Stimulated activated effector memory CD8-positive, alpha-beta T cell treated with anti-CD3 and anti-CD28 coated beads, Interleukin-12 subunit alpha, Interleukin-12 subunit beta, amount 100 ng/mL, for 72 hours (primary cell): ENCODE measurements at regions not wholly inside any gene's neighbourhood (a gene's known extent, or its start where the extent isn't known, plus 50 kb on each side); places are given as distances from the start of the nearest gene placed in this dataset.
"Not testable (repeated sequence)": the region's sequence is repeated elsewhere in the genome, so short reads cannot be mapped to it uniquely, and the experiment has no call there.

Experiments used
- ATAC-seq: fragments of 150-1000 bp; cut with Tn5 transposase; 2 replicates; pipeline ENCODE4 v1.10.0; 2021
- DNase-seq, 2 donors: peaks; one replicate each; pipeline ENCODE4 v3.0.0; 2021 to 2022; ENCODE audit warnings: low spot score in 2 of 2
- H3K27ac Mint-ChIP-seq: one replicate; pipeline ENCODE4 v1.8.0; 2022; ENCODE audit warnings: mild to moderate bottlenecking, mixed read lengths
- H3K36me3 Mint-ChIP-seq: one replicate; pipeline ENCODE4 v1.8.0; 2022; ENCODE audit warnings: mild to moderate bottlenecking, mixed read lengths
- H3K4me1 Mint-ChIP-seq: one replicate; pipeline ENCODE4 v1.8.0; 2022; ENCODE audit warnings: mixed read lengths
- H3K4me3 Mint-ChIP-seq: one replicate; pipeline ENCODE4 v1.8.0; 2022; ENCODE audit warnings: mild to moderate bottlenecking, mixed read lengths
- H3K9me3 Mint-ChIP-seq: one replicate; pipeline ENCODE4 v1.8.0; 2022; ENCODE audit warnings: mixed read lengths

DNA sequence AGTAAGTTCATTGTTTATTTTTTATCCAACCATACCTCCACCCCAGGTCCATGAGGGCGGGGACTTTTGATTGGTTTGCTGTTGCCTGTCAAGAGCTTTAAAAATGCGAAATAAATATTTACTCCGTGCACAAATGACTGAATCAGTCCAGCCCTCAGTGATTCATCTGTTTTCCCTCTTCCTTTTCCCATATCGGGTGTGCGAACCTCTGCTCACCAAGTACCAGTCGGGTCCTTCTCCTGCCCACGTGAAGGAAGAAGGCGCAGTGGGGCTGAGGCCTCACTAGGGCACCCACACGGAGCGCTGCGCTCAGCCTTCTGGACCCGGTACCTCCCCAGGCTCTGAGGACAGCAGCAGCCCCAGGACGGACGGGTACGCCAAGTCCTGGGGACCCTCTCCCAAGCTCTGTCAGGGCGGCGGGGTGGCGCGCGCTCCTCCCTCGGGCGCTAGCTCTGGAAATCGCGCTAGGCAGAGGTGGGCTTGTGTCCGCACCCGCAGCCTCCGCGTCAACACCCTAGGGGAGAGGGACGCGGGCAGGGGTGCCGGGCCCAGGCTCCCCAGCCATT, 70.5 kb upstream of the EPHB3 start:
- DNase-seq, result no peak
- Mint-ChIP-seq H3K9me3 (no peaks in the 10 kb centered on the region), H3K4me3 (no peak overlapping the region), H3K27ac (no peak overlapping the region), H3K36me3 (no peaks in the 10 kb centered on the region), H3K4me1 (peaks cover 7% of the 10 kb centered on the region)
- ATAC-seq, result no peak

GRCh38 chr3:184491867-184492615, 69.5 kb upstream of the EPHB3 start:
- Mint-ChIP-seq H3K36me3 (no peaks in the 10 kb centered on the region), H3K9me3 (no peaks in the 10 kb centered on the region), H3K4me3 (peak overlapping the region; percentile 50), H3K27ac (no peak overlapping the region), H3K4me1 (peaks cover 7% of the 10 kb centered on the region)
- no peak for DNase-seq
- ATAC-seq, result peak; percentile 21

GRCh38 chr3:184496933-184497332, 64.7 kb upstream of the EPHB3 start:
- H3K4me1 Mint-ChIP-seq, result peaks cover 6% of the 10 kb centered on the region
- H3K27ac Mint-ChIP-seq, result no peak overlapping the region
- ATAC-seq, result no peak
- DNase-seq, result no peak
- H3K4me3 Mint-ChIP-seq, result no peak overlapping the region
- H3K36me3 Mint-ChIP-seq, result no peaks in the 10 kb centered on the region
- H3K9me3 Mint-ChIP-seq, result no peaks in the 10 kb centered on the region

DNA sequence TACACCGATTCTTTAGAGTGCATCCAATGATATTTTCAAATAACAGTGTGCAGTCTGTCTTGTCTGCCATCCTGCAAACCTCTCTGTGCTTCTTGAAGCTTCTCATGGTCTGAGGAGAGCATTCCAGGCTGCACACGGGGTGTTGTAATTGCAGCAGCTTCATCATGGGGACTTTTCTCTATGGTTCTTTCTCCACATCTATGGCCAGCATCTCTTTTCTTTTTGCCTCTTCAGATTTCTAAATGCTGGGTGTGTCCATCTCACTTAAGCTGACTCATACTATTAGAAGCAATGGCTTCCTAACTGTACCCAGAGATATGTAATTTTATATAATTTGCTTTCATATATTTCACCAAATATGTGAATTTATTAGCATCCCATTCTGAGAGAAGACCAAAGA, 63.8 kb upstream of the EPHB3 start:
- Mint-ChIP-seq H3K9me3 (peaks cover 3% of the 10 kb centered on the region), H3K4me1 (no peaks in the 10 kb centered on the region), H3K27ac (no peak overlapping the region), H3K4me3 (no peak overlapping the region), H3K36me3 (no peaks in the 10 kb centered on the region)
- DNase-seq, result no peak
- no peak for ATAC-seq

GRCh38 chr3:184498986-184499606, 62.5 kb upstream of the EPHB3 start:
- H3K27ac Mint-ChIP-seq, result no peak overlapping the region
- H3K4me3 Mint-ChIP-seq, result no peak overlapping the region
- ATAC-seq, result no peak
- no peaks in the 10 kb centered on the region for H3K36me3 Mint-ChIP-seq
- no peak for DNase-seq
- no peaks in the 10 kb centered on the region for H3K4me1 Mint-ChIP-seq
- peaks cover 3% of the 10 kb centered on the region for H3K9me3 Mint-ChIP-seq

- Mint-ChIP-seq H3K4me3 (no peak overlapping the region), H3K4me1 (no peaks in the 10 kb centered on the region), H3K27ac (no peak overlapping the region), H3K9me3 (peaks cover 3% of the 10 kb centered on the region), H3K36me3 (no peaks in the 10 kb centered on the region)
- DNase-seq, result no peak
- no peak for ATAC-seq
These were observed 61.2 kb upstream of the EPHB3 start for GRCh38 chr3:184500344-184500923.

DNA sequence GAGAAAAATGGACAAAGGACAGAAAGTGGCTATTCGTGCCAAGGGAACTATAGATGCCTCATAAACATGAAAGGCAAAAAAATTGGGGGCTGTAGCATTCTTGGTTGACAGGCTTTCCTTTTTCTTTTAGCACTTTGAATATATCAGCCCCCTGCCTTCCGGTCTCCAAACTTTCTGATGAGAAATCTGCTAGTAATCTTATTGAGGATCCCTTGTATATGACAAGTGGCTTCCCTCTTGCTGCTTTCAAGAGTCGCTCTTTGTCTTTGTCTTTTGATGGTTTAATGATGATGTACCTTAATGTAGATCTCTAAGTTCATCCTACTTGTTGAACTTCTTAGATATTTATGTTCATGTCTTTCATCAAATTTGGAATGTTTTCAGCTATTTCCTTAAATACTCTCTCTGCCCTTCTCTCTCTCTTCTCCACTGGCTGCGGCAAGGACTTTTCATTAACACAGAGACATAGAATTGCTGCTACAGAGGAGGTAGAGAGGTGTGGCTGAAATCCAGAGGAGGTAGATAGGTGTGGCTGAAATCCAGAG, 59.4 kb upstream of the EPHB3 start:
- no peaks in the 10 kb centered on the region for H3K36me3 Mint-ChIP-seq
- H3K9me3 Mint-ChIP-seq, result peaks cover 3% of the 10 kb centered on the region
- no peak for ATAC-seq
- DNase-seq, result no peak
- no peak overlapping the region for H3K4me3 Mint-ChIP-seq
- no peak overlapping the region for H3K27ac Mint-ChIP-seq
- H3K4me1 Mint-ChIP-seq, result no peaks in the 10 kb centered on the region

- not testable (repeated sequence) for DNase-seq, H3K27ac Mint-ChIP-seq, ATAC-seq, H3K4me1 Mint-ChIP-seq, H3K36me3 Mint-ChIP-seq, H3K4me3 Mint-ChIP-seq, H3K9me3 Mint-ChIP-seq
These were observed 58.7 kb upstream of the EPHB3 start for GRCh38 chr3:184502841-184503240.

GRCh38 chr3:184503647-184504046, 57.9 kb upstream of the EPHB3 start:
- H3K4me3 Mint-ChIP-seq, result no peak overlapping the region
- H3K36me3 Mint-ChIP-seq, result no peaks in the 10 kb centered on the region
- H3K9me3 Mint-ChIP-seq, result peaks cover 3% of the 10 kb centered on the region

GRCh38 chr3:184505076-184505878, 56.3 kb upstream of the EPHB3 start:
- no peak overlapping the region for H3K27ac Mint-ChIP-seq
- H3K4me3 Mint-ChIP-seq, result no peak overlapping the region
- no peaks in the 10 kb centered on the region for H3K4me1 Mint-ChIP-seq
- H3K36me3 Mint-ChIP-seq, result no peaks in the 10 kb centered on the region
- ATAC-seq (no peak), DNase-seq (no peak)
- peaks cover 3% of the 10 kb centered on the region for H3K9me3 Mint-ChIP-seq

More at GRCh38 chr3:184503647-184504046, 57.9 kb upstream of the EPHB3 start:
- Mint-ChIP-seq H3K4me1 (no peaks in the 10 kb centered on the region), H3K27ac (no peak overlapping the region)
- DNase-seq (no peak), ATAC-seq (no peak)

- Mint-ChIP-seq H3K9me3 (peaks cover 3% of the 10 kb centered on the region), H3K4me3 (no peak overlapping the region), H3K27ac (no peak overlapping the region), H3K36me3 (no peaks in the 10 kb centered on the region), H3K4me1 (no peaks in the 10 kb centered on the region)
- DNase-seq (no peak), ATAC-seq (no peak)
These were observed 55.0 kb upstream of the EPHB3 start for GRCh38 chr3:184506561-184506991.

- Mint-ChIP-seq H3K27ac (no peak overlapping the region), H3K9me3 (no peaks in the 10 kb centered on the region), H3K4me3 (no peak overlapping the region), H3K4me1 (peaks cover 16% of the 10 kb centered on the region), H3K36me3 (no peaks in the 10 kb centered on the region)
- DNase-seq (no peak), ATAC-seq (no peak)
These were observed 52.6 kb upstream of the EPHB3 start for GRCh38 chr3:184508938-184509337.

DNA sequence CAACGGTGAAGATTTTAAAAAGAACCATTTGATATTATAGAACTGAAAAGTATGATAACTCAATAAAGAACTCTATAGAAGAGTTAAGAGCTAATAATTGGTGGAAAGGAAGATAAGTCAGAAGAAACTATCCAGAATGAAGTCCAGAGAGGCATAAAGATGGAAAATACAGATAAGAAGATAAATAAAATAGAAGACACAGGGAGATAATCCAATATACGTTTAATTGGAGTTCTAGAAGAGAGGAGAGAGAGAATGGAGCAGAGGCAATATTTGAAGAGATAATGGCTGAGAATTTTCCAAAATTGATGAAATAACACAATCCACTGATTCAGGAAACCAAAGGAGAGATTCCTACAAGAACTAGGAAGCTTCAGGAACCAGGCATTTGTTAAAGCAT, 49.8 kb upstream of the EPHB3 start:
- no peaks in the 10 kb centered on the region for H3K36me3 Mint-ChIP-seq
- DNase-seq (no peak), ATAC-seq (no peak)
- no peak overlapping the region for H3K4me3 Mint-ChIP-seq
- peaks cover 18% of the 10 kb centered on the region for H3K4me1 Mint-ChIP-seq
- H3K27ac Mint-ChIP-seq, result no peak overlapping the region
- H3K9me3 Mint-ChIP-seq, result no peaks in the 10 kb centered on the region
